GM12872 (cell line): ENCODE measurements at regions not wholly inside any gene's neighbourhood (a gene's known extent, or its start where the extent isn't known, plus 50 kb on each side); places are given as distances from the start of the nearest gene placed in this dataset.

Source experiments
- TF ChIP-seq, protein P1 (sequence below): IDR thresholded peaks from 3 replicates; pipeline ENCODE4 v1.5.1; 2011; ENCODE audit warnings: low read depth, mild to moderate bottlenecking, low read length, moderate library complexity; ENCODE audit not compliant: insufficient read depth

DNA sequence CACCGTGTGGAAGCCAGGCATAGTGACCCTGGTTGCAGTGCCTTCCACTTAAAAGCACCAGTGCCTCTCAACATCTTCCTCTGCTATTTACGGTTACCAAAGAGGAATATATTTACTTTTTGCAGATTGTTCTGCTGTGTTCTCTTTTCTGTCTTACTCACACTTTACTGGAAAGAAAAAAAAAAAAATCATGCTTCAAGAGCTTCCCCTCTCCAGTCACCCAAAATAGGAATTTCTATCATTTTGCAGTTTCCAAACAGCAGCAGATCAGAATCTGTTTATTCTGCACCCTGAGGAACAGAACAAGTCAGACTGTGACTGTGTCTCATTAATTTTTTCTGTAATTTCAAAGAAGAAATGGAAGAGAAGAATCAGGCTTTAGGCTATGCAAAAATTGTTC lies 96.1 kb downstream of the KCNJ2 start:
- TF ChIP-seq, protein P1, sequence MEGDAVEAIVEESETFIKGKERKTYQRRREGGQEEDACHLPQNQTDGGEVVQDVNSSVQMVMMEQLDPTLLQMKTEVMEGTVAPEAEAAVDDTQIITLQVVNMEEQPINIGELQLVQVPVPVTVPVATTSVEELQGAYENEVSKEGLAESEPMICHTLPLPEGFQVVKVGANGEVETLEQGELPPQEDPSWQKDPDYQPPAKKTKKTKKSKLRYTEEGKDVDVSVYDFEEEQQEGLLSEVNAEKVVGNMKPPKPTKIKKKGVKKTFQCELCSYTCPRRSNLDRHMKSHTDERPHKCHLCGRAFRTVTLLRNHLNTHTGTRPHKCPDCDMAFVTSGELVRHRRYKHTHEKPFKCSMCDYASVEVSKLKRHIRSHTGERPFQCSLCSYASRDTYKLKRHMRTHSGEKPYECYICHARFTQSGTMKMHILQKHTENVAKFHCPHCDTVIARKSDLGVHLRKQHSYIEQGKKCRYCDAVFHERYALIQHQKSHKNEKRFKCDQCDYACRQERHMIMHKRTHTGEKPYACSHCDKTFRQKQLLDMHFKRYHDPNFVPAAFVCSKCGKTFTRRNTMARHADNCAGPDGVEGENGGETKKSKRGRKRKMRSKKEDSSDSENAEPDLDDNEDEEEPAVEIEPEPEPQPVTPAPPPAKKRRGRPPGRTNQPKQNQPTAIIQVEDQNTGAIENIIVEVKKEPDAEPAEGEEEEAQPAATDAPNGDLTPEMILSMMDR: no peak

DNA sequence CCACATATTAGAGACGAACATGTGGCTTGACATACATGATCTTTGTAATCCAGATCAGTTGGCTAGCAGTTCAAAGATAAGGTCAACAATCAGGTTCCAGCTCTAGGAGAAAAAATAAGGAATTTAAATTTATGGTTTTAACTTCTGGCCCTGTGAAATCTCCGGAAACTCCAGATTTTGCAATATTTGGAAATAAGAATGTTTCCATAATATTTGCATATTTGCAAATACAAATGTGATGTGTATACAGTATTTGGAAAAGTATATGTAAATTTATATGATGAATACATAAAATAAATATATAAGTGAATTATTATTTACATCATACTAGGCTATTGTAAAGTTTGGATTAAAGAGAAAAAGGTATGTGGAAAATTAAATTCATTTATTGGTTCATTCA lies 97.1 kb downstream of the KCNJ2 start:
- TF ChIP-seq, protein P1: no peak

DNA sequence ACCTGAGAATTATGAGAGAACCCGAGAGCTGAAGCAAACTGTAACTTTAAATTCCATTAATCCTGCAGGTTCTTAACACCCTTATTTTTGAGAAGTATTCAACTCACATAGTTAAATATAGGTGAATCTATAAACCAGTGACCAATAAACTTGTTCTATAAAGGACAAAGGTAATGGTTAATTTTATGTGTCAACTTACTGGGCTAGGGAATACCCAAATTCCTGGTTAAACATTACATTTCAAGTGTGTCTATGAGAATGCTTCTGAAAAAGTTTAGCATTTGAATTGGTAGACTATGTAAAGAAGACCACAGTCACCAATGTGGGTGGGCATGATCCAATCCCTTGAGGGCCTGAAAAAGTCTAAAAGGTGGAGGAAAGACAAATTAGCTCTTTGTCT lies 99.1 kb downstream of the KCNJ2 start:
- TF ChIP-seq, protein P1: no peak

DNA sequence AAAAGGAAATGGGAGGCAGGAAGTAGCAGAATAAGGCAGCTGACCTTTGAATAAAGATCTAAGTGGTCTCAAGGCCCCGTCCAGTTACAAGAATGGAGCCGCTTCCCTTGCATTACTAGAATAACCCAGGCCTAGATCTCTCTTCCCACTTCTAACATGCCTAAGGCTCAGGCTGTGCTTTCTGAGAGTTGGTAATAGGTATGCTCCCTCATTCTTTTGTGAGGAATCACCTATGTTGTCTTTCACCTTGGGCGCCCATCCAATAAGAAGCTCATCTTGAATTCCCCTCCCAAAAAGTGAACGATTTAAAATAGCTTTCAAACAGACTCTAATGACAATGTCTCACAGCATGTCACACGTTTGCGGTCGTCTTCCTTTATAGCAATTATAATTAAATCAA lies 101.2 kb downstream of the KCNJ2 start:
- TF ChIP-seq, protein P1: no peak

DNA sequence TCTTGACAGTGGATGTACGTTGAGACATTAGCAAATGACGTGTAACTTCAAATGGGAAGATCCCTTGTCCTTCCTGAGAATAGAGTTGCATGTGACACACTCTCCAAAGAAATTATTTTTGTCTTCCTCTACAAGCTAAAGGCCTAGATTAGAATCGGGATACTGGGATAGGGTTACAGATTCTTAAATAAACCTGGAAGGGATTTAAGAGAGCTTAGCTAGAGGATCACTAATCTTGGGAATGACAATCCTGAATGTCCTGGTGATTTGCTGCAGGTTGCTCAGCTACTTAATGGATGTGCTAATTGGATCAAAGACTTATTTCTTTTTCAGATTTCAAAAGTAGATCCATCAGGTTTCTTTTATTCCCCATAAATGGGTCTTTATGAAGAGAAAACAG lies 101.9 kb downstream of the KCNJ2 start:
- TF ChIP-seq, protein P1: no peak

DNA sequence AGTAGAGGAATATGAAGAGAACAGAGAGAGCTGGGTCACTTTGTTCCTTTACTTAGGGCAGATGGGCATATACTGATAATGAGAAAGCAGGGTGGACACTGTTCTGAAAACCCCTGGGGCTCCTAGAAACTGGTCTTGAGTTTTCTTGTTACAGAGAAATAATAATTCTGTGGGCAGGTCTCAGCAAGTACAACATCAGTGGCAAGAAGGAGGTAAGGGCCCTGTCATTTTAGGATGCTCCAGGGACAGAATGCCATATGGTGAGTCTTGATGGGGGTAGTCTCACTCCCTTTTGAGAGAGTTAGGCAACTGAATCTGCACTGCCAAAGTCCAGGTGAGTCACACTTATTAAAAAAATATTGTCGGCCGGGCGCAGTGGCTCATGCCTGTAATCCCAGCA lies 102.3 kb downstream of the KCNJ2 start:
- TF ChIP-seq, protein P1: no peak

DNA sequence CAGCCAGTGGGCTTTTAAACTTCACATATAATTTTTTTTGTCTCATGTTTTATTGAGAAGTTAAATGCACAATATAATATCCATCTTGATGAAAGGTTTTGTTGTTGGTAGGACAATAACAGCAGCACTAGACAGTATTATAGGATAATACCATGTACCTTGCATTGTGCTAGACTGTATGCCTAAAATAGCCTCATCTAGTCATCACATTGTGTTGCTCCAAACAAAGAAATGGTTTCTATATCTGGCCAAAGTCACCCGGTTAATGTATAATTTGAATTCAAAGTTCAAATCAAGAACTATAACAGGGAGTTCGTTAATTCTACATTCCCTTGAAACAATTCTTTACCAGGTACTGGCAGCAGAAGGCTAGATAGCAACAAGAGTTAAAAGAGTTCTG lies 104.9 kb downstream of the KCNJ2 start:
- TF ChIP-seq, protein P1: no peak

DNA sequence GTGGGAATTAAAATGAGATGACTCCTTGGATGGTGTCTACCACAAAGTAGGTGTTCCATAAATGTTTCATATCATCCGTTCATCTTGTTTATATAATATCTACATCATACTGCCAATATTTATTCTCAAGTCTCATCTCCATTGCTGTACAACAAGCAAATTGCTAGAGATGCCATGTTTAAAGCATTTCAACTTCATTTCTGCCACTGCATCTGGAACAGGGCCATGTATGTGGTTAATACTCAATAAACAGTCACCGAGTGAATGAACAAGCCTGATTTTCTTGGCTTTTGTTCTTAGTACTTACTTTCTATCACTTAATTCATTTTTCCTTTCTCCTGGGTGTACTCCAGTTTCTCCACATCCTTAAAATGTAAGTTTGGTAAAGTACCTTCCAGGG lies 107.6 kb downstream of the KCNJ2 start:
- TF ChIP-seq, protein P1: no peak
